Esophagus muscularis mucosa (tissue), 4 donors: ENCODE measurements at regions not wholly inside any gene's neighbourhood (a gene's known extent, or its start where the extent isn't known, plus 50 kb on each side); places are given as distances from the start of the nearest gene placed in this dataset.

Experiments
- DNase-seq: peaks from one replicate; pipeline ENCODE4 v3.0.0-alpha.2; 2017; ENCODE audit errors: extremely low spot score
- H3K27ac ChIP-seq, 4 donors: fragments of 200-600 bp; sonication (generic); replicated peaks in 1 of 4; 1 replicate in 3 of 4; 2 replicates in 1 of 4; pipeline ENCODE4 v1.5.1; 2016 to 2019; ENCODE audit warnings: mild to moderate bottlenecking in 1 of 4
- H3K27me3 ChIP-seq, 4 donors: fragments of 200-600 bp; sonication (generic); one replicate each; pipeline versions ENCODE4 v1.5.1 to v1.6.0; 2016 to 2019
- H3K36me3 ChIP-seq, 4 donors: fragments of 200-600 bp; sonication (generic); one replicate each; pipeline ENCODE4 v1.5.1; 2016 to 2019
- H3K4me1 ChIP-seq, 4 donors: fragments of 200-600 bp; sonication (generic); one replicate each; pipeline ENCODE4 v1.5.1; 2016 to 2019
- H3K4me3 ChIP-seq, 4 donors: fragments of 200-600 bp; sonication (generic); 1 replicate in 2 of 4; 2 replicates in 2 of 4; pipeline ENCODE4 v1.5.1; 2016 to 2019; ENCODE audit warnings: mild to moderate bottlenecking in 4 of 4, moderate library complexity in 1 of 4
- H3K9me3 ChIP-seq, 4 donors: fragments of 200-600 bp; sonication (generic); 1 replicate in 3 of 4; 2 replicates in 1 of 4; pipeline ENCODE4 v1.5.1; 2016 to 2019
- CTCF ChIP-seq, 3 experiments: fragments of 200-600 bp in 2 of 3; fragments of 450-650 bp in 1 of 3; sonication (generic) in 2 of 3; IDR thresholded peaks; one replicate each; pipeline ENCODE4 v1.5.1; 2017 to 2019; ENCODE audit warnings: antibody characterized with exemption in 3 of 3, mild to moderate bottlenecking in 2 of 3, moderate library complexity in 1 of 3
- EP300 ChIP-seq: sonication (generic); formaldehyde crosslinking; IDR thresholded peaks from one replicate; pipeline ENCODE4 v1.6.1; 2017; ENCODE audit warnings: antibody characterized with exemption
- POLR2A ChIP-seq: fragments of 450-650 bp; IDR thresholded peaks from one replicate; pipeline ENCODE4 v1.6.1; 2017; ENCODE audit warnings: antibody characterized with exemption, moderate library complexity, mild to moderate bottlenecking, low read depth
- POLR2AphosphoS5 ChIP-seq, 2 donors: sonication (generic); formaldehyde crosslinking; IDR thresholded peaks; one replicate each; pipeline ENCODE4 v1.6.1; 2017; ENCODE audit warnings: antibody characterized with exemption in 2 of 2
- WGBS: methylation state at CpG from one replicate; pipeline ENCODE4 v1.1.5; 2018; 5-methylcytosine and 5-hydroxymethylcytosine counted together
- intact Hi-C: fragments of 100-400 bp; cut with DNase I; formaldehyde crosslinking; loops from one replicate; pipeline ENCODE4 v1.15.1; 2023

- 11% methylated on average over 29 of the region's 36 CpGs for WGBS
- no peaks in the 10 kb centered on the region for H3K27me3 ChIP-seq
- no peaks in the 10 kb centered on the region for H3K9me3 ChIP-seq
- DNase-seq = peak; percentile 93
- H3K4me3 ChIP-seq = peak overlapping the region; percentile 32 to 44 (median 40)
- peak overlapping the region; percentile 64 to 80 (median 77) for H3K27ac ChIP-seq
- peak; percentile 65 to 81 for TF ChIP-seq POLR2AphosphoS5 (IDR thresholded peaks at IDR 0.05)
- no peak for TF ChIP-seq EP300
- intact Hi-C loops = no loop called here
- peaks cover 28 to 41% (median 36%) of the 10 kb centered on the region in 4 donors for H3K4me1 ChIP-seq
- no peaks in the 10 kb centered on the region for H3K36me3 ChIP-seq
Observed at GRCh38 chr9:91117959-91118703, 243.6 kb downstream of the AUH start.

GRCh38 chr9:91118704-91119025 is 243.1 kb downstream of the AUH start:
- no peaks in the 10 kb centered on the region for H3K27me3 ChIP-seq
- peaks cover 28 to 41% (median 36%) of the 10 kb centered on the region in 4 donors for H3K4me1 ChIP-seq
- DNase-seq = no peak
- WGBS = 23% methylated on average over 2 of the region's 2 CpGs
- peak overlapping the region; percentile 64 to 80 (median 77) for H3K27ac ChIP-seq
- H3K4me3 ChIP-seq = peak overlapping the region; percentile 32 to 44 (median 40)
- no peaks in the 10 kb centered on the region for H3K9me3 ChIP-seq
- intact Hi-C loops = no loop called here
- TF ChIP-seq POLR2A (no peak), EP300 (no peak)
- no peaks in the 10 kb centered on the region for H3K36me3 ChIP-seq

GRCh38 chr9:91119142-91119541 is 242.6 kb downstream of the AUH start:
- intact Hi-C loops = no loop called here

GRCh38 chr9:91119679-91120078 is 242.0 kb downstream of the AUH start:
- peaks cover 28 to 41% (median 36%) of the 10 kb centered on the region in 4 donors for H3K4me1 ChIP-seq
- no peaks in the 10 kb centered on the region for H3K27me3 ChIP-seq
- no peak for DNase-seq
- H3K36me3 ChIP-seq = no peaks in the 10 kb centered on the region
- peak overlapping the region; percentile 64 to 80 (median 77) for H3K27ac ChIP-seq
- no peak overlapping the region for H3K4me3 ChIP-seq
- 54% methylated on average over 3 of the region's 3 CpGs for WGBS
- TF ChIP-seq POLR2AphosphoS5 (IDR thresholded peaks at IDR 0.05) = no peak
- TF ChIP-seq POLR2A = no peak
- no peak for TF ChIP-seq EP300
- no peak for TF ChIP-seq CTCF (IDR thresholded peaks at IDR 0.05)
- no peaks in the 10 kb centered on the region for H3K9me3 ChIP-seq
- intact Hi-C loops = no loop called here

More at GRCh38 chr9:91119142-91119541, 242.6 kb downstream of the AUH start:
- H3K27ac ChIP-seq = peak overlapping the region; percentile 64 to 80 (median 77)
- DNase-seq = no peak
- H3K4me3 ChIP-seq = peak overlapping the region in 1 of 4 donors; percentile 39
- H3K9me3 ChIP-seq = no peaks in the 10 kb centered on the region
- peaks cover 28 to 41% (median 36%) of the 10 kb centered on the region in 4 donors for H3K4me1 ChIP-seq
- no peak for TF ChIP-seq POLR2AphosphoS5 (IDR thresholded peaks at IDR 0.05)
- no peak for TF ChIP-seq POLR2A
- no peak for TF ChIP-seq EP300
- no peak for TF ChIP-seq CTCF (IDR thresholded peaks at IDR 0.05)
- H3K27me3 ChIP-seq = no peaks in the 10 kb centered on the region
- WGBS = 48% methylated on average over 11 of the region's 11 CpGs
- no peaks in the 10 kb centered on the region for H3K36me3 ChIP-seq

- Histone ChIP-seq H3K36me3 (no peaks in the 10 kb centered on the region), H3K4me3 (no peak overlapping the region), H3K9me3 (no peaks in the 10 kb centered on the region), H3K4me1 (peaks cover 28 to 41% (median 36%) of the 10 kb centered on the region in 4 donors), H3K27me3 (no peaks in the 10 kb centered on the region), H3K27ac (peak overlapping the region; percentile 64 to 80 (median 77))
- DNase-seq = no peak
- intact Hi-C loops = no loop called here
- TF ChIP-seq POLR2A = no peak
Observed at GRCh38 chr9:91120200-91120599, 241.5 kb downstream of the AUH start.

- Histone ChIP-seq H3K4me3 (no peak overlapping the region), H3K27ac (no peak overlapping the region), H3K9me3 (no peaks in the 10 kb centered on the region), H3K4me1 (peaks cover 23 to 28% (median 27%) of the 10 kb centered on the region in 4 donors), H3K27me3 (no peaks in the 10 kb centered on the region), H3K36me3 (no peaks in the 10 kb centered on the region)
- WGBS = 44% methylated on average over 1 of the region's 1 CpG
- TF ChIP-seq POLR2A = no peak
- TF ChIP-seq EP300 = no peak
- TF ChIP-seq POLR2AphosphoS5 (IDR thresholded peaks at IDR 0.05) = no peak
- TF ChIP-seq CTCF (IDR thresholded peaks at IDR 0.05) = no peak
- no peak for DNase-seq
- intact Hi-C loops = no loop called here
Observed at GRCh38 chr9:91122755-91123154, 239.0 kb downstream of the AUH start.
